Stimulated activated memory B cell treated with anti-CD40 and anti-IgM and Interleukin-4, amounts not matched to agents 10 μg/mL and 1 μg/mL and 100 μg/mL, for 72 hours (primary cell): ENCODE measurements at regions not wholly inside any gene's neighbourhood (a gene's known extent, or its start where the extent isn't known, plus 50 kb on each side); places are given as distances from the start of the nearest gene placed in this dataset.
"Not testable (repeated sequence)": the region's sequence is repeated elsewhere in the genome, so short reads cannot be mapped to it uniquely, and the experiment has no call there.

Experiments
- ATAC-seq: fragments of 150-1000 bp; cut with Tn5 transposase; 2 replicates; pipeline ENCODE4 v1.10.0; 2021
- H3K27ac Mint-ChIP-seq: one replicate; pipeline ENCODE4 v1.8.0; 2022; ENCODE audit warnings: mild to moderate bottlenecking, mixed read lengths
- H3K27me3 Mint-ChIP-seq: one replicate; pipeline ENCODE4 v1.8.0; 2022; ENCODE audit warnings: mixed read lengths
- H3K36me3 Mint-ChIP-seq: one replicate; pipeline ENCODE4 v1.8.0; 2022; ENCODE audit warnings: mixed read lengths
- H3K4me1 Mint-ChIP-seq: one replicate; pipeline ENCODE4 v1.8.0; 2022; ENCODE audit warnings: mixed read lengths
- H3K4me3 Mint-ChIP-seq: one replicate; pipeline ENCODE4 v1.8.0; 2022; ENCODE audit warnings: mild to moderate bottlenecking, moderate library complexity, mixed read lengths
- H3K9me3 Mint-ChIP-seq: one replicate; pipeline ENCODE4 v1.8.0; 2022; ENCODE audit warnings: mixed read lengths

GRCh38 chr10:27335246-27335645, 94.6 kb upstream of the ACBD5 start:
- H3K4me1 Mint-ChIP-seq, H3K9me3 Mint-ChIP-seq, H3K4me3 Mint-ChIP-seq, H3K36me3 Mint-ChIP-seq, H3K27me3 Mint-ChIP-seq, H3K27ac Mint-ChIP-seq, ATAC-seq: not testable (repeated sequence)

DNA sequence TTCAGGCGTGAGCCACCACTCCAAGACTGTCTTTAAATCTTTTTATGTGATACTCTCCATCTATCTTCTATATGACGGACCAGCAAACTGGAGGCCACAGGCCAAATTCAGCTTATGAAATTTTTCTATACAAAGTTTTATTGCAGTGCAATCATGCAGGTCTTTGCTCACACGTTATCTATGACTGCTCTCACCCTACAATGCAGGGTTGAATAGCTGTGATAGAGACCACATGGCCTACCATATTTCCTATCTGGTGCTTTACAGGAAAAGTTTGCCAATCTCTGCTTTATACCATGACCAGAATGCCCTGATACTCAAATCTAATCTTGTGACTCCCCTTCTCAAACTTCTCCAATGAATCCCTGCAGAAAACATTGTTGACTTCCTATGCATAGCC, 89.5 kb upstream of the ACBD5 start:
- H3K27ac Mint-ChIP-seq: no peak overlapping the region
- H3K9me3 Mint-ChIP-seq: no peaks in the 10 kb centered on the region
- no peaks in the 10 kb centered on the region for H3K36me3 Mint-ChIP-seq
- ATAC-seq: no peak
- no peak overlapping the region for H3K4me3 Mint-ChIP-seq
- H3K27me3 Mint-ChIP-seq: no peaks in the 10 kb centered on the region
- H3K4me1 Mint-ChIP-seq: no peaks in the 10 kb centered on the region

DNA sequence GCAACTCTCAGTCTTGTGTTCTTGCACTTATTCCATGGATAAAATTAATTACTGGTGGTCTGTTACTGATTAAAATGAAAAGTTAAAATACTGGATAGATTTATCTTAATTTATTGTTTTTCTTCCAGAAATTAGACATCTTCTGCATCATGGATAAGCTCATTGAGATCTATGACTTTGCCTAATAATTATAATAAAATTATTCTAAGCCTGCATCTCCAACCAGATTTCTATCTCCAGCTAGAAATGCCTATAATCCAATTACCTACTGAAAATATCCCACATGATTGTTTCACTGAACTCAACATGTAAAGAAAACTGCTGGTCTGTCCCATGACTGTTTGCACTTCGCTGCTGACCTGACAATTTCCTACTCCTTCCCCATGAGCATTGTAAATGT, 88.3 kb upstream of the ACBD5 start:
- H3K4me3 Mint-ChIP-seq: no peak overlapping the region
- H3K36me3 Mint-ChIP-seq: no peaks in the 10 kb centered on the region
- H3K4me1 Mint-ChIP-seq: no peaks in the 10 kb centered on the region
- no peaks in the 10 kb centered on the region for H3K27me3 Mint-ChIP-seq
- no peak for ATAC-seq
- H3K27ac Mint-ChIP-seq: no peak overlapping the region
- H3K9me3 Mint-ChIP-seq: no peaks in the 10 kb centered on the region

GRCh38 chr10:27326748-27327147, 86.2 kb upstream of the ACBD5 start:
- ATAC-seq, H3K9me3 Mint-ChIP-seq, H3K27ac Mint-ChIP-seq, H3K4me1 Mint-ChIP-seq, H3K4me3 Mint-ChIP-seq, H3K36me3 Mint-ChIP-seq, H3K27me3 Mint-ChIP-seq: not testable (repeated sequence)

DNA sequence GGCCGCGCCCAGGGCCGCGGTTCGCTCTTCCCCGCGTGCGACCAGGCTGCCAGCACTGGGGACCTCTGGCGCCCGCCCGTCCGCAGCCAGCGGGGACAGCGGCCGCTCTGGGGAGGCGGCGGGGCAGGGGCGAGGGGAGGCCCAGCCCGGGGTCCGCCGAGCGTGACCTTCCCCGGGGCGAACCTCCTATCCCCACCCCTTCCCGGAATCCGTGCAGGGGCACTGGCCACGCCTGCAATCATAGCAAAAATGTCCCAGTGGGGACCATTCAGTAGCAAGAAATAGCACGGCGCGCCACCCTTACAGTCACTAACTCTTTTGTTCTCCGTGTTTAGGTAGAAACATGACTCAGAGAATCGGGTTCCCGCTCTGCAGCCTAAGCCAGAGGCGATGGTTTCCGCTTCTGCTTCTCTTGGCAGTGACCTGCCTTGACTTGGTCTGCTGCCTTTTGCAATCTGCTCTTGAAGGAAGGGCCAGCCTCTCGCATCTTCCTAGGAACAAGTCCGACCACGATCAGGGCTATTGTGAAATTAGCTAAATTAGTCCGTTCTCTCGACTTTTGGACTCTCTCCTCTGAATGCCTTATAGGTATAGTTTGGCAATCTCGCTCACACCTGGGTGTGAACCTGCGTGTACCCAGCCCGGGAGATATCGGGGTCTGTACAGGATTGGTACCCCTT, 79.3 kb upstream of the ACBD5 start:
- Mint-ChIP-seq H3K4me3 (peak overlapping the region; percentile 79), H3K27ac (peak overlapping the region; percentile 51), H3K4me1 (peaks cover 15% of the 10 kb centered on the region), H3K36me3 (no peaks in the 10 kb centered on the region), H3K9me3 (no peaks in the 10 kb centered on the region), H3K27me3 (peaks cover 13% of the 10 kb centered on the region)
- peak; percentile 85 for ATAC-seq

GRCh38 chr10:27319139-27319538, 78.5 kb upstream of the ACBD5 start:
- not testable (repeated sequence) for H3K9me3 Mint-ChIP-seq, ATAC-seq, H3K36me3 Mint-ChIP-seq
- H3K27ac Mint-ChIP-seq: peak overlapping the region; percentile 51
- peak overlapping the region; percentile 79 for H3K4me3 Mint-ChIP-seq
- H3K27me3 Mint-ChIP-seq: peaks cover 13% of the 10 kb centered on the region
- peaks cover 15% of the 10 kb centered on the region for H3K4me1 Mint-ChIP-seq

DNA sequence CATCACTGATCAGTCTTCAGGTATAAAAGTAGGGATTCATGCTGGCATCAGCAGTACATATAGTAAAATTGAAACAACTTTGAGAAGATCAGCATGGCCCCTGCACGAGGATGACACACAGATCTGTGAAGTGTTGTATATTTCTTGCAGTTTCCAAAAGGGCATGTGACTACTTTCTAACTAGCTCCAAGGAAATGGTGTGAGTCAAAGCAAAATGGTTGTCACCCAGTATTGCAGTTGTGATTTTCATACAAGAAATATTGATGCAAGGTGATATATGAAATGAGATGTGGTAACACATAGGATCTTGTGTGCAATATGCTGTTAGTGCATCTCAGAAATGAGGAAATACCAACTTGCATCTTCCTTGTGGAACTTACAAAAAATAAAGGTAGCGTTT, 74.5 kb upstream of the ACBD5 start:
- H3K36me3 Mint-ChIP-seq, H3K4me3 Mint-ChIP-seq, ATAC-seq, H3K9me3 Mint-ChIP-seq, H3K27ac Mint-ChIP-seq: not testable (repeated sequence)
- Mint-ChIP-seq H3K4me1 (peaks cover 11% of the 10 kb centered on the region), H3K27me3 (peaks cover 13% of the 10 kb centered on the region)

DNA sequence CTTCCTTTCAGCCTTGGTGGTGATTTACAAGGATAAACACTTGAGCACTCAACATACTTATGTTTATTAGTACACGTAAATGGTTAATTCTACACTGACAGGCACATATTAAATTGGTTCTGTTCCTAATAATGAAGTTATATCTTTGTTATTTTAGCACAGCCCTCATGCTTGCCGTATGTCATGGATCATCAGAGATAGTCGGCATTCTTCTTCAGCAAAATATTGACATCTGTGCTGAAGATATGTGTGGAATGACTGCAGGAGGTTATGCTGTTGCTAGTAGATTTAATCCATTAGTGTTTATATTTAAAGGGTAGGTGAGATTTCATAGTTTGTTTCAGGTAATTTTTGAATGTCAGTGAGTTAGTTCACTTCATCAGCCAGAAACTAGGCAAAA, 73.0 kb upstream of the ACBD5 start:
- peaks cover 13% of the 10 kb centered on the region for H3K27me3 Mint-ChIP-seq
- H3K4me1 Mint-ChIP-seq, ATAC-seq, H3K9me3 Mint-ChIP-seq, H3K4me3 Mint-ChIP-seq, H3K27ac Mint-ChIP-seq, H3K36me3 Mint-ChIP-seq: not testable (repeated sequence)

DNA sequence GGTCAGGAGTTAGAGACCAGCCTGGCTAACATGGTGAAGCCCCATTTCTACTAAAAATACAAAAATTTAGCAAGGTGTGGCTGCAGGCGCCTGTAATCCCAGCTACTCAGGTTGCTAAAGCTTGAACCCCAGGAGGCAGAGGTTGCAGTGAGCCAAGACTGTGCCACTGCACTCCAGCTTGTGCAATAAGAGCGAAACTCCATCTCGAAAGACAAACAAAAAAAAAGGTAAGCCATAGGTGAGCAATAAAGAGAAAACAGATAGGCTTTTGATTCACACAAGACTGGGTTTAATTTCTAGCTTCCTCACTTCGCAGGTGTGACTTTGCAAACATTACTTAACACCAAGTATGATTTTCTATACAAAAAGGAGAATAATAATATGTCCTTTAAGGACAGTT, 72.3 kb upstream of the ACBD5 start:
- no peak overlapping the region for H3K27ac Mint-ChIP-seq

GRCh38 chr10:27311809-27312208, 71.2 kb upstream of the ACBD5 start:
- H3K4me3 Mint-ChIP-seq, H3K27ac Mint-ChIP-seq, H3K4me1 Mint-ChIP-seq, H3K36me3 Mint-ChIP-seq, H3K27me3 Mint-ChIP-seq, ATAC-seq, H3K9me3 Mint-ChIP-seq: not testable (repeated sequence)

More for the DNA sequence above, 72.3 kb upstream of the ACBD5 start:
- ATAC-seq: no peak
- no peaks in the 10 kb centered on the region for H3K4me1 Mint-ChIP-seq
- H3K9me3 Mint-ChIP-seq: no peaks in the 10 kb centered on the region
- H3K36me3 Mint-ChIP-seq: no peaks in the 10 kb centered on the region
- H3K27me3 Mint-ChIP-seq: peaks cover 8% of the 10 kb centered on the region
- no peak overlapping the region for H3K4me3 Mint-ChIP-seq

GRCh38 chr10:27298522-27298850, 57.9 kb upstream of the ACBD5 start:
- H3K4me3 Mint-ChIP-seq, H3K4me1 Mint-ChIP-seq, ATAC-seq, H3K27ac Mint-ChIP-seq, H3K27me3 Mint-ChIP-seq, H3K36me3 Mint-ChIP-seq, H3K9me3 Mint-ChIP-seq: not testable (repeated sequence)

DNA sequence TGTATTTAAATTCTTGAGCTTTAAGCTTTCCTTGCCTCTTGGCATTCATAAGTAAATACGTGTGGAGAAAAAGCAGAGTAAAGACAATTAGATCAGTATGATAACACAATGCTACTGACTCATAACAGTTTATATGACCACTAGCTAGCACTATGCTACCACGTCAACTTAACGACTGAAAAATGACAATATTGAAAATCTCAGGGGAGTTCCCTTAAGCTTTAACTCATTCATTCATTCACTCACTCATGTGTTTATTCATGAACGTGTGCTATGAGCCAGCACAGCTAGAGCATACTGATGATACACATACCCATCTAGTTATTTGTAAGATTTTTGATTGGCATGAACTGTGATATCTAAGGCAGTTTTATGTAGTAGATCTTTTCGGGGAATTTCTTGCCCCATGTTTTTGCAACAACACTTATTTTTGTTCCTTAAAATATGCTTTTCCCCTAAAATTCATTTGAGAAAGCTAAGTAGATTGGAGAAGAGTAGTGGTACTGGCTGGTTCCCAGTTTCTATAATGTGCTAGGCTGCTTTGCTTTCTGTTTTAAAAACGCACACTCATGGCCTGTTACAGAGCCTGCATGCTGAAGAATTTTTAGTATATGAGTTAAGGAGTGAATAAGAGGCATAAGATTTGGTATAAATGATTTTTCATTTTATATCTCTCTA, 57.4 kb upstream of the ACBD5 start:
- Mint-ChIP-seq H3K27me3 (peaks cover 9% of the 10 kb centered on the region), H3K36me3 (no peaks in the 10 kb centered on the region), H3K4me1 (no peaks in the 10 kb centered on the region), H3K4me3 (no peak overlapping the region), H3K27ac (no peak overlapping the region), H3K9me3 (no peaks in the 10 kb centered on the region)
- ATAC-seq: no peak

- not testable (repeated sequence) for ATAC-seq, H3K36me3 Mint-ChIP-seq, H3K27me3 Mint-ChIP-seq, H3K27ac Mint-ChIP-seq, H3K9me3 Mint-ChIP-seq, H3K4me1 Mint-ChIP-seq, H3K4me3 Mint-ChIP-seq
Observed at GRCh38 chr10:27296285-27296684, 55.7 kb upstream of the ACBD5 start.

- H3K36me3 Mint-ChIP-seq, ATAC-seq, H3K27me3 Mint-ChIP-seq, H3K9me3 Mint-ChIP-seq: not testable (repeated sequence)
- peaks cover 13% of the 10 kb centered on the region for H3K4me1 Mint-ChIP-seq
- H3K4me3 Mint-ChIP-seq: peak overlapping the region; percentile 64
- peak overlapping the region; percentile 75 for H3K27ac Mint-ChIP-seq
Observed at GRCh38 chr10:27291253-27291895, 50.8 kb upstream of the ACBD5 start.
